HUES6 (cell line): ENCODE measurements at regions not wholly inside any gene's neighbourhood (a gene's known extent, or its start where the extent isn't known, plus 50 kb on each side); places are given as distances from the start of the nearest gene placed in this dataset.

Experiments used
- H3K27ac ChIP-seq: 2 replicates; pipeline ENCODE4 v1.7.0; 2013; ENCODE audit warnings: low read depth, mild to moderate bottlenecking, low read length, inconsistent platforms
- H3K27me3 ChIP-seq: 2 replicates; pipeline ENCODE4 v1.6.1; 2013; ENCODE audit warnings: low read length; ENCODE audit not compliant: control insufficient read depth, insufficient read depth
- H3K36me3 ChIP-seq: 2 replicates; pipeline ENCODE4 v1.6.1; 2013; ENCODE audit warnings: low read length; ENCODE audit not compliant: control insufficient read depth, insufficient read depth
- H3K4me1 ChIP-seq: 2 replicates; pipeline ENCODE4 v1.6.1; 2013; ENCODE audit warnings: low read length; ENCODE audit not compliant: control insufficient read depth, insufficient read depth
- H3K4me3 ChIP-seq: 2 replicates; pipeline ENCODE4 v1.5.1; 2013; ENCODE audit warnings: low read depth, low read length
- H3K9ac ChIP-seq: one replicate; pipeline ENCODE4 v1.6.1; 2013; ENCODE audit warnings: mild to moderate bottlenecking, low read length
- H3K9me3 ChIP-seq: 2 replicates; pipeline ENCODE4 v1.6.1; 2013; ENCODE audit warnings: low read depth, low read length; ENCODE audit not compliant: control insufficient read depth, insufficient read depth

DNA sequence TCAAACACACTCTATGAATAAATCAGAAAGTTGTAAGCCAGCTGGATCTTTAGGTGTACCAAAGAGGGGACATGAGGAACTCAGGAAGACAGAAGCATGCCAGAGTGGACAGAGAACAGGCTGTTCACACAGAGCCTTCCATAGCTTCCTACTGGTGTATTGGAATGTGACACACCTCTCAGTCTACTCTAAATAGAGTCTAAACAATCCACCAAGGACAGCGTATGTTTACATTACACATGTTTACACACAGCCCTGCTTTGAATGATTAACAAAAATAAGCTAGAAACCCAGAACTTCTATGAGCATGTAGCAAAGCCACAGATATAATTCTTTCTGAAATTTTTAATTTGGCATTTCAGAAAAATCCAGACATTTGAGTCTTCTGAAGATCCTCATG lies 1279.0 kb upstream of the CDH8 start:
- Histone ChIP-seq H3K4me1 (no peaks in the 10 kb centered on the region), H3K9me3 (no peaks in the 10 kb centered on the region), H3K27me3 (no peaks in the 10 kb centered on the region), H3K4me3 (no peak overlapping the region), H3K36me3 (no peaks in the 10 kb centered on the region), H3K27ac (no peak overlapping the region), H3K9ac (no peak overlapping the region)

DNA sequence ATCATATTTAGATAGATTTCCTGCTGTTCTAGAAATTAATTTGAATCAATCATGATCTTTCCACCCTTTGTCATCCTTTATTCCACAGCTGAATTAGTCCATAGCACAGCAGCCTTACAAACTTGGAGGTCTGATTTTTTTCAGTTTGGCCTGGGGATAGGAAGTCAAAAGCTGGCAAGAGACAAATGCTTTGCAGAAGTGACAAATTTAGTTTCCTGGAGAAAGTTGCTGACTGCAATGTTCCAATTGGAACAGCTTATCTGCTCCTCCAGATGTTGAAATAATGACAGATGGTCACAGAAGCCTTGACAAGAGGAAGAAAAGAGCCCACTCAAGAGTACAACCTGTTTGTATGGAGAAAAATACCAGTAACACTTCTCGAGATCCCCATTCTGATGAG lies 1276.1 kb upstream of the CDH8 start:
- H3K27me3 ChIP-seq: no peaks in the 10 kb centered on the region
- no peaks in the 10 kb centered on the region for H3K4me1 ChIP-seq
- H3K36me3 ChIP-seq: no peaks in the 10 kb centered on the region
- H3K9ac ChIP-seq: no peak overlapping the region
- no peak overlapping the region for H3K27ac ChIP-seq
- H3K4me3 ChIP-seq: no peak overlapping the region
- no peaks in the 10 kb centered on the region for H3K9me3 ChIP-seq

DNA sequence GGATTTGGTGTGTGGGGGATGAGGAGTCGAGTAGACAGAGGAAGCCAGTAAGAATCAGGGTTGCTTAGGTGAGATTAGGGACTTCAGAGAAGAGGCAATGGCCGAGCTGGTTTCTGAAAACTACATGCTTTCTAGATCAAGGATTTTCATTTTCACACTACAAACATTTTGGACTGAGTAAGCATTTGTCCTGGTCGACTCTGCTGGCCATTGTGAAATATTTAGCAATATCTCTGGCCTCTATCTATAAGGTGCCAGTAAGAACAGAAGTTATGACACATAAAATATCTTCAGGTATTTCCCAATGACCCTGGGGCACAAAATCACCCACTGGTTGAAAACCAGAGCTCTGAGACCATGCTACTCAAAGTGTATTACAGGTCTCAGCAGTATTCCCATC lies 1275.1 kb upstream of the CDH8 start:
- Histone ChIP-seq H3K4me1 (no peaks in the 10 kb centered on the region), H3K36me3 (no peaks in the 10 kb centered on the region), H3K9me3 (no peaks in the 10 kb centered on the region), H3K9ac (no peak overlapping the region), H3K27me3 (no peaks in the 10 kb centered on the region), H3K4me3 (no peak overlapping the region), H3K27ac (no peak overlapping the region)

DNA sequence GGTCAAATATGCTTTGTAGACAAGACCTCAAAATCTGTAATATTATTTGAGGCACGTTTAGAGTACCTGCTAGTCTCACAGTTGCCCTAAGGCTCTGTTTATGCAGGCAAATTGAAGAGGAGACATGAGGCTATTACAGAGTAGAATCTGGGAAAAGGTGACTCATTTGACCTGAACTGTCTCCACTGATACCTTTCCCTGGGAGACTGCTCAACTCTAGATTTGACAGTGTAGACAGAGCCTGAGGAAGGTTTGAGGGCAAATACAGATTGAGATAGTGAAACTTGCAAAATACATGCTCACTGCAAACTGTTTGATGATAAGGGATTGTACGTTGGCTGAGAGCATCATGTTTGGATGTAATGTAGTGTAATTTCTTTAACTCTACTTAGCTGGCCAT lies 1266.6 kb upstream of the CDH8 start:
- H3K9me3 ChIP-seq: no peaks in the 10 kb centered on the region

DNA sequence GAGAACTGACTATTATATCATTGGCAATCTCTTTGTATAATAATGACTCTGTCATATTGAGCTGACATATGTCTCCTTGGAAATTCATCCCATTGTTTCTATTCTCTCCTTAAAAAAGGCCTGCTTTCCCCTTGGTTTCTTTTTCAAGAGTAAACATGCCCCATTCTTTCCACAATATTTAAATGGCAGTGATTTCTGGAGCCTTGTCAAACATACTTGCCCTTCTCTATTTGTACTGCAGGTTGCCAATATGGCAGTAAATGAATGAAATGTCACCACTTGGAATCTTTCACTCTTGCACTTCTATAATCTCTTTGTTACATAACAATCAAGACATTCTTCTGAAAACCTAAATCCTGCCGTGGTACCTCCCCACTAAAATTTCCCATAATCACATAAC lies 1265.1 kb upstream of the CDH8 start:
- Histone ChIP-seq H3K9me3 (no peaks in the 10 kb centered on the region), H3K4me3 (no peak overlapping the region), H3K9ac (no peak overlapping the region), H3K27ac (no peak overlapping the region), H3K36me3 (no peaks in the 10 kb centered on the region), H3K4me1 (peaks cover 12% of the 10 kb centered on the region; the same call in 1 of the 2 replicates), H3K27me3 (no peaks in the 10 kb centered on the region)

More for the DNA sequence above, 1266.6 kb upstream of the CDH8 start:
- H3K9ac ChIP-seq: no peak overlapping the region
- H3K4me1 ChIP-seq: peaks cover 12% of the 10 kb centered on the region; the same call in 1 of the 2 replicates
- no peak overlapping the region for H3K4me3 ChIP-seq
- H3K27ac ChIP-seq: no peak overlapping the region
- no peaks in the 10 kb centered on the region for H3K27me3 ChIP-seq
- no peaks in the 10 kb centered on the region for H3K36me3 ChIP-seq

DNA sequence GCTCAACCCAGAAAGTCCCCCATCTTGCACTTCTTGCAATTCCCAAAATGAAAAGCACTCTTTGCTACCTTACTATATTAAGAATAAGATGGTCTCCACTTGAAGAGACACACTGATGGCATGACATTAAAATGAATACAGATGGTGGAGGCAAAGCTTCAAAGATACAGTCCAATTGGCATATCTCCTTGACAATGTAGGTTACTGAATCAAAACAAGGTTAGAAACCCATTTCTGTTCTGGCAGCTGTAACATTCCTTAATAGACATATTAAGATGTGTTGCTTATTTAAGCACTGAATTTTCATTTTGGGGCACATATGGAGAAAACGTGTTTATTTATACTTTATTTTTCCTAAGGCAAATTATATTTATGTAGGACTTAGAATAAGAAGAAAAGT lies 1262.8 kb upstream of the CDH8 start:
- no peaks in the 10 kb centered on the region for H3K27me3 ChIP-seq
- no peak overlapping the region for H3K9ac ChIP-seq
- H3K4me3 ChIP-seq: no peak overlapping the region
- H3K27ac ChIP-seq: no peak overlapping the region
- H3K9me3 ChIP-seq: no peaks in the 10 kb centered on the region
- H3K36me3 ChIP-seq: no peaks in the 10 kb centered on the region
- H3K4me1 ChIP-seq: peaks cover 3% of the 10 kb centered on the region; the same call in 1 of the 2 replicates

DNA sequence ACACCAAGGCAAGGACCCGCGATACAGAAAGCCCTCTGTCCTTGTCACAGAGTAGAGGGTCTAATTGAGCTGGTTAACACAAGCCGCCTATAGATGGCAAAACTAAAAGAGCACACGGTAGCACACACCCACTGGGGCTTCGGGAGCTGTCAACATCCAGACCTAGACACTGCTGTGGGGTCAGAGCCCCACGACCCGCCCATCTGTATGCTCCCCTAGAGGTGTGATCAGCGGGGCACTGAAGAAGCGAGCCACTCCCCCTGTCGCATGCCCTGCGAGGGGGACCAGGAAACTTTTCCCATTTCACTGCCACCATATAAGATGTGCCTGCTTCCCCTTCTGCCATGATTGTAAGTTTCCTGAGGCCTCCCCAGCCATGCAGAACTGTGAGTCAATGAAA lies 1255.8 kb upstream of the CDH8 start:
- Histone ChIP-seq H3K27me3 (no peaks in the 10 kb centered on the region), H3K36me3 (no peaks in the 10 kb centered on the region), H3K27ac (no peak overlapping the region), H3K4me3 (no peak overlapping the region), H3K4me1 (no peaks in the 10 kb centered on the region), H3K9ac (no peak overlapping the region), H3K9me3 (no peaks in the 10 kb centered on the region)

DNA sequence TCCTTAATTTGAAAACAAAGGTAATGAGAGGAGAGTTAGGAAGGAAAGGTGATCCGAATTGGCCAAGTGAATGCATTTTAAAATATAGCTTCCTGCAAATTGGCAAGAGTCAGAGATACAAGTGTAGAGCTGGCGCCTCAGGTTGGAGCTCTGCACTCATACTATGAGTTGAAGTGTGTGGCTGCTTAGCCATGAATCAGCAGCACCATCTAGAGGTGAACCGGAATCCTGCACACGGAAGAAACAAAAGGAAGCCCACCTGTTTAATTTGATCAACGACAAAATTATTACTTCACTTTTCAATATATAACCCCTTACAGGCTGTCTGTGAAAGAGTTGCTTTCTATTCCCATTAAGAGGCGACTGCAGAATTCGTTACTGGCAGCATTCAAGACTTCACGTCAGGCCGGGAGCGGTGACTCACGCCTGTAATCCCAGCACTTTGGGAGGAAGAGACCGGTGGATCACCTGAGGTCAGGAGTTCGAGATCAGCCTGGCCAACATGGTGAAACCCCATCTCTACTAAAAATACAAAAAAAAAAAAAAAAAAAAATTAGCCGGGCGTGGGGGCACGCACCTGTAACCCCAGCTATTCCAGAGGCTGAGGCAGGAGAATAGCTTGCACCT lies 1253.7 kb upstream of the CDH8 start:
- Histone ChIP-seq H3K4me3 (no peak overlapping the region), H3K9me3 (no peaks in the 10 kb centered on the region), H3K4me1 (no peaks in the 10 kb centered on the region), H3K36me3 (no peaks in the 10 kb centered on the region), H3K27ac (no peak overlapping the region), H3K9ac (no peak overlapping the region), H3K27me3 (no peaks in the 10 kb centered on the region)

DNA sequence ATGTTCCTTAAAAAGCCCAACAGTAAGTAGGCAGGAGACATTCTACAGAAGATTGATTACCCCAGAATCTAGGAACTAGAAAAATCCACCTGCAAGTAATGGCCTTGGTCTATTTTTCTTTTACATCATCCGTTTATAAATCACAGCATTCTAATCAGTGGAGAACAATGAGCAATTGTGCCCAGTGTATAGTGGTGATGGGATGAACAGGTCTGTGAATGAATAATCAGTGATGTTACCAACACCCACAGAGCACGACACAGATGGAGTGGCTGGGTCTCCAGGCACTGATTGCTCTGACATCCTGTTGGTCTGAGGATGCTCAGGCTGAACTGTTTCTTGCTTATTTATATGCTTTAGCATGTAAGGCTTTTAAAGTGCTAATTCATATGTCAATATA lies 1251.2 kb upstream of the CDH8 start:
- Histone ChIP-seq H3K9me3 (no peaks in the 10 kb centered on the region), H3K9ac (no peak overlapping the region), H3K4me3 (no peak overlapping the region), H3K36me3 (no peaks in the 10 kb centered on the region), H3K27ac (no peak overlapping the region), H3K4me1 (no peaks in the 10 kb centered on the region), H3K27me3 (no peaks in the 10 kb centered on the region)

DNA sequence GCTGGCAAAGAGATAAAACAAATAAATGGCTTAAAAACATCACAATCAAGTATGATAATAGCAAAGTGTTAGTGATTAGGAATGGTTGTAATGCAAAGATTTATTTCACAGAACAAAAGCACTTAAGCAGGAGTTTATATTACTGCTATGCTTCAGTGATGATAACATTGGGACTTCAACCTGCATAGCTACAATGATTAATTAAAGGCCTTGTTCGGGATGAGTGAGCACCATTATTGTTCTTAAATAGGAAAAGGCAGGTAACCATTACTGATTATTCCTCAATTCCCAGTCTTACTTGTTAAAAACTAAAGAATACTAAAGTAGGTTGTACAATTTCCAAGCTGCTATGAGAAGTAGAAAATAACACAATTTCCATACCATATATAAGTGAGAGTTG lies 1247.5 kb upstream of the CDH8 start:
- Histone ChIP-seq H3K9me3 (no peaks in the 10 kb centered on the region), H3K4me3 (no peak overlapping the region), H3K4me1 (no peaks in the 10 kb centered on the region), H3K36me3 (no peaks in the 10 kb centered on the region), H3K27ac (no peak overlapping the region), H3K9ac (no peak overlapping the region), H3K27me3 (no peaks in the 10 kb centered on the region)

DNA sequence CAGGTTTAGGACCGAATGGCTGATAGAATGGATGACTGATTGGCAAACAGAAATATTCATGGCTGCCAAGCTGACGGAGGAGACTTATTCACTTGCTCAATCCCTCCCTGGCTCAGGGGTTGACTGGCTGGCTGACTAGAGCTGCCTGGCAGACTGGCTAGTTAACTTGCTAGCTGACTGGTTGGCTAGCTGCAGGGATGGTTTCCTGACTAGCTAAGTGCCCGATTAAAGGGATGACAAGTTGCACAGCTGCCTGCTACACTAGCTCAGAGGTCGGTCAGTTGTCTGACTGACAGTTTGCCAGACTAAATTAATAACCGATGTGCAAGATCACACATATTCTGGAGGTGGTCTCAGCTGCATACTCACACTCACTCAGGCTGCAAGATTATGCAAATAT lies 1208.4 kb upstream of the CDH8 start:
- no peaks in the 10 kb centered on the region for H3K36me3 ChIP-seq
- H3K4me3 ChIP-seq: no peak overlapping the region
- no peak overlapping the region for H3K9ac ChIP-seq
- H3K9me3 ChIP-seq: no peaks in the 10 kb centered on the region
- no peaks in the 10 kb centered on the region for H3K27me3 ChIP-seq
- H3K27ac ChIP-seq: no peak overlapping the region
- no peaks in the 10 kb centered on the region for H3K4me1 ChIP-seq
